ENCODE measurements at regions not wholly inside any gene's neighbourhood (a gene's known extent, or its start where the extent isn't known, plus 50 kb on each side); places are given as distances from the start of the nearest gene placed in this dataset.
"Not testable (repeated sequence)": the region's sequence is repeated elsewhere in the genome, so short reads cannot be mapped to it uniquely, and the experiment has no call there.

DNA sequence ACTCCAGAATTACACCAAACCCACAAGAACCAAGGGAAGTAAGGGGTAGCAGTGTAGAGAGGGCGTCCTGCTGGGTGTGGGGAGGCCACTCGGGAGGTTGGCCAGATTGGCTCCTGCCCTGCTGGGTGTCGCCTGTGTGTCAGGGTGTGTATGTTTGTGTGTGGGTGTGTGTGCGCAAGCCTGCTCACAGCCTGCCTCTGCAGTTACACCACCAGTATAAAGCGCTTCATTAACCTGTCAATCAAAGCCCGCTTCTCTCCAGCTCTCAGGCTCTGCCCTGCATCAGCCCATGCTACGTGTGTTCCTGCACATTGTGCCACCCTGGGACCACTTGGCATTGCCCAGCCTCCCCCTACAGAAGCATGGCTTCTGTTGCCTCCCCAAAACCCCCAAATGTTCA lies 83.3 kb upstream of the PAX2 start:
- DNase-seq (ENCODE audit: low read depth), result no peak

GRCh38 chr10:100664316-100665149 lies 80.8 kb upstream of the PAX2 start:
- no peak for DNase-seq (ENCODE audit: low read depth)

DNA sequence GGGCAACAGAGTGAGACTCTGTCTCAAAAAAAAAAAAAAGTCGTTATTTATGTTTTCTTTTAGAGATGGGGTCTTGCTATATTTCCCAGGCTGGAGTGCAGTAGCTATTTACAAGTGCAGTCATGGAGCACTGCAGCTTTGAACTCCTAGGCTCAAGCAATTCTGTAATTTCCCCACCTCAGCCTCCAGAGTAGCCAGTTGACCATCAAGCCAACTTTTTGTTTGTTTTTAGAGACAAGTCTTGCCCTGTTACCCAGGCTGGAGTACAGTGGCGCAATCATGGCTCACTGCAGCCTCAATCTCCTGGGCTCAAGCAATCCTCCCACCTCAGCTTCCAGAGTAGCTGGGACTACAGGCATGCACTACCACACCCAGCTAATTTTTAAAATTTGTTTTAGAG lies 78.7 kb upstream of the PAX2 start:
- DNase-seq (ENCODE audit: low read depth), result not testable (repeated sequence)

DNA sequence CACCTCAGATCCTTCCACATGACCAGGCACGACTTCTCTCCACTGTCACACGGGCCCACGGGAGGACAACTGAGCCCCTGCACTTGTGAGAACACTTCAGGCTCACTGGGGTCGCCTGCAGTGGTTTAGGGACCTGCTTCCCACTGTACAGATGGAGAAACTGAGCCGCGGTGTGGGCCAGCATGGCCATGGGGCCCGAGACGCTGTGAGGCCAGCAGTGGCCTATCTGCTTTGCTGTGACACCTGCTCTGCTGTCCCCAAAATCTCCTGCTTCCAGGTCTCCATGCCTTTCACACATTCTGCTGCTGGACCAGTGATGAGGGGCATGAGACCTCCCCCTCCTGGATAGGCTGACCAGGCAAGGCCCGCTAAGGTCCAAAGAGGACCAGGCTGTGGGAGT lies 75.8 kb upstream of the PAX2 start:
- no peak for DNase-seq (ENCODE audit: low read depth)

DNA sequence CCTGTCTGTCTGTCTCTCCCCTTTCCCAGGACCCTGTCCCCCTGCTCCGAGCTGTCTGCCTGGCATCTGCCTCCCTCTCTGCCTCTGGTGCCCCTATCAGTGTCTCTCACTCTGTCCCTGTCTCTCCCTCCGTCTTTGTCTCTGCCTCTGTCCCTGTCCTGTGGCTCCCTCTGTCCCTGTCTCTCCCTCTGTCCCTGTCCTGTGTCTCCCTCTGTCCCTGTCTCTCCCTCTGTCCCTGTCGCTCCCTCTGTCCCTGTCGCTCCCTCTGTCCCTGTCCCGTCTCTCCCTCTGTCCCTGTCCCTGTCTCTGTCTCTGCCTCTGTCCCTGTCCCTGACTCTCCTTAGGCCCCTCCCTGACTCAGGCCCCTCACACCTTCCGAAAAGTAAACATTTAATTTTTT lies 75.0 kb upstream of the PAX2 start:
- no peak for DNase-seq (ENCODE audit: low read depth)

DNA sequence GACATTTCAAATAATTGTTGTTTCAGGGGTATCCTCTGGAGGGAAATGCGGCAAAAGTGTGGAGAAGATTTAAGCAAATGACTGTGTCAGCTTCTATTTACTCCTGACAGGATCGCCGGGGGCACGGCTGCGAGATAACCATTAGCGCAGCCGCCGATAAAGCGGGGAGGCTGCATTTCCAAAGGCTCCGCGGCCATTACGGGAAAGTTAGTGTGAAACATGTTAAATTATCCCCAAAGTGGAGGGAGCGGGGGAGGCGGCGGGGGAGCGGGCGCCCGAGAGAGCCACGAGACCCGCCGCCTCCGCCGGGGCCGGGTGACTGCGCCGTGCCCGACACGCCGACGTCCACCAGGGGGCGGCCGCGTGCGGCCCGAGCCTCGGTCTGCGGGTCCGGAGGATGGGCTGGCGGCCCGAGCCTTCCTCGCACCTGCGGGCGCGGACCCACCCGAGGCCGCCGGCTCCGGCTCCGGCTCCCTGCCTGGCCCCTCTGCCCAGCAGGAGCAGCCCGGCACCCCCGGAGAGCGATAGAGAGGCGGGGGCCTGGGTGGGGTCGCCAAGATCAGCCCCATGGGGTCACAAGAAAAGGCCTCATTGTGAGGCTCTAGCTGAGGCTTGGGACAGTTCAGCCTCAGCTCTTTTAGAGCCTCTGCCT lies 74.4 kb upstream of the PAX2 start:
- no peak for DNase-seq (ENCODE audit: low read depth)

- DNase-seq (ENCODE audit: low read depth), result no peak
These were observed 73.2 kb upstream of the PAX2 start for GRCh38 chr10:100672199-100672598.

GRCh38 chr10:100677290-100677945 lies 68.0 kb upstream of the PAX2 start:
- DNase-seq (ENCODE audit: low read depth), result no peak

DNA sequence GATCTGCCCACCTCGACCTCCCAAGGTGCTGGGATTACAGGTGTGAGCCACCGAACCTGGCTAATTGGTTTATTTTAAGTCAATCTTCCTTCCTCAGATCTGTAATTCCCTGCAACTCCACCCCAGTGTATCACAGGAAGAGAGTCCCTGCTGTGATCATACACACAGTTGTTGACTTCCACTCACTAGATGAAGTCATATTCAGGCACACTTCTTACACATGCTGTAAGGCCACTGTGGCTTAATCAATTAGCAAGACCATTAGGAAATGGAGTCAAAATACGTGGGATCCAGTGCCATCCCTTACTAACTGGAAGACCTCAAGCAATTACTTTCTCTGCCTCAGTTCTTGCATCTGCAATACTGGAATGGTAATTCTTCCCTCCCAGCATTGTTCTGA lies 66.1 kb upstream of the PAX2 start:
- DNase-seq (ENCODE audit: low read depth), result no peak

GRCh38 chr10:100683004-100683403 lies 62.4 kb upstream of the PAX2 start:
- no peak for DNase-seq (ENCODE audit: low read depth)

DNA sequence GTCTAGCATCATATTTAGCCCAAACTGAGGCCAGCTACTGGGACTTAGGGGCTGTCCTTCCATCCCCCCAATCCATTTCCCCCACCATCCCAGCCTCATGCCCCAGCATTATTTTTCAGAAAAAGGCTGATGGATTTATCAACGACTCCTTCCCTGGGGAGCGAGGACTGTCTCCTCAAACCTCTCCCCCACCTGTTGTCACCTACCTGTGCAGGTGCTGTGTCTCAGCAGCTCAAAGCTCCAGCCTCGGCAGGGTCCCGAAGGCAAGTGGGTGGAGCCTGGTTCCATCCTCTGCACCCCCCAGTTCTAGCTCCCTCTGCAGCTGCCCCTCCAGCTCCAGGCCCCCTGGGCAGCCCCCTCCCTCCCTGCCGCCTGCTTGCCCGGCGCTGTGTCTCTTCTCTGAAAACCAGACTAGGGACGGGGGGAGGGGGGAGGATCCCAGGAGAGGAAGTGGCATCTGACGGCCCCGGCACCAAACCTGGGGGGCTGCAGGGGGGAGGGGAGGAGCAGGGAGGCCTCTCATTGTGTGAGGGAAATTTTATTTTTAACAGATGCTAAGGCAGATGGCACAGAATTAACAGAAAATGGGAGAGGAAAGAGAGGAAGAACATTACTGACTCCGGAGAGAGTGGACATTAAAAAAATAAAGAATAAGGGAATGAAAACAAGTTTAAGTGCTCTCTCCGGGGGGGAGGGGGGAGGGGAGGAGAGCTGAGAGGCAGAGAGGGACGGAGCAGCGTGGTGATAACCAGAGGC lies 61.7 kb upstream of the PAX2 start:
- no peak for DNase-seq (ENCODE audit: low read depth)

GRCh38 chr10:100684688-100685235 lies 60.6 kb upstream of the PAX2 start:
- no peak for DNase-seq (ENCODE audit: low read depth)

GRCh38 chr10:100685331-100685730 lies 60.1 kb upstream of the PAX2 start:
- no peak for DNase-seq (ENCODE audit: low read depth)

DNA sequence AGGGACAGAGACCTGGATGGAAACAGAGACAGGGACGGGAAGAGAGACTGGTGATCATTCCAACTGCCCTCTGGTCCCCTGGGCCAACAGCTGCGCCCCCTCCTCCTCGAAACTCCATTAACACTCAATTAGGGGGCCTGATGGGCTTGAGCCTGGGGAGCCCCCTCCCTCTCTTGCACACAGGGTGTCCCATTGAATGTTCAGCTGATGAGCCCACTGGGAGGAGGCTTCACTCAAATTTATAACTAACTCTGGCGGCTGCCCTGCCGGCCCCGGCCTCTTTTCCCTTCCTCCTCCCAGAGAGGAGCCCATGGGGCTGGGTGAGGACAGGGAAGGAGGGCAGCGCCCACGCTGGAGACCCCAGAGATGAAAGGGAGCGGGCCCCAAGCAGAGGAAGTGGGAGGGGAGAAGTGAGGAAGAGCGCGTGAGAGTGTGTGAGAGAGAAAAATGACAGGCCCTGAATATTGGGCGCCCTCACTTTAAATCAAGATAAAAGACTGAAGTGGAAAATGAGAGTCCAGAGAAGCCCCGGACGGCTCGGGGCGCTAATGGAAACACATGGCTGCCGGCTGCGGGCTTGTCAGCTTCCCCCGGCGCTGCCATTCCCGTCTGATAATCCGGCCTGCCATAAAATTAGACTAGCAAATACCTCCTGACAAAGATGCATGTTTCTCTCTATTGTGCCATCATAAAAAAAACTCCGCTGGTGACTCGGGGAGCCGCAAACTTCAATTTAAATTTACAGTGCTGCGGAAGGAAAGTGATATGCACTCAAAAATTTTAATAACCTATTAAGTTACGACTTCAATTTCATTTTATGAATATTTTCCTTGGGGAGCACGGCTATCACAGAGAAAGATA lies 58.0 kb upstream of the PAX2 start:
- DNase-seq (ENCODE audit: low read depth), result no peak

DNA sequence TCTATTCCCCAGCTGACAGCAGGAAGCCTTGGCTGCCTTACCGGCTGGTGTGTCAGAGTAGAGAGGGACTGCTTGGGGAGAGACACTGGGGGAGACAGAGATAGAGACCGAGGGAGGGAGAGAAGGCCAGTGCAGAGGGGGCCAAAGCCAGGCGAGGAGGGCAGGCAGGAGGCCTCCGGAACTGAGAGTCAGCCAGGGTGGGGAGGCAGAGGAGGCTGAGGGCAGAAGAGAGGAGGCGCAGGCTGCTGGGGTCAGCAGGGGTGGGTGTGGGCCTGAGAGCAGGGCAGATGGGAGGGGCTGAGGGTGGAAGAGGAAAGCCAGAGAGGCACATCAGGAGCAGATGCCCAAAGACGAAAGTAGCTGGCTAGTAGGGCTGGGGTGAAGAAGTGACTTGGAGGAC lies 57.2 kb upstream of the PAX2 start:
- DNase-seq (ENCODE audit: low read depth), result no peak

DNA sequence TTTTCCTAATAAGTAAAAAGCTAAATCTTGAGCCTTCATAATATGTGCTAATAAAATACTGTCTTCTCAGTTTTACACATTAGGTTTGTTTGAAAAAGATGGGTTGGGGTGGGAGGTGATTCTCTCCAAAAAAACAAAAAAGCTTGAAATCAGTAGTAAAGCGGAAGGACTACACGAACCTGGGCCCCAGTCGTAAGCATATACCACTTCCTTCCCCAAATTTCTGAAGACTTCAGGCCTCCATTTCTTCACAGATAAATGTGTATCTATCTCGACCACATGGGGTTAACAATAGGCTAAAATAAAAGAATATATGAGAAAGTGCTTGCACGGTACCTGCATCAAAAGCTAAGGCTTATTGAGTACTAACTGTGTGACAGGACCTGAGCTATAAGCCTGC lies 51.6 kb upstream of the PAX2 start:
- DNase-seq (ENCODE audit: low read depth), result no peak

Measured in RPMI7951 (cell line).